Caki2 (cell line): ENCODE measurements at regions not wholly inside any gene's neighbourhood (a gene's known extent, or its start where the extent isn't known, plus 50 kb on each side); places are given as distances from the start of the nearest gene placed in this dataset.

ENCODE experiments used
- DNase-seq: peaks from one replicate; pipeline ENCODE4 v3.0.0-alpha.2; 2015; ENCODE audit warnings: low read depth
- in situ Hi-C: cut with HindIII; loops from 2 replicates; pipeline ENCODE4 v1.10.0; 2016; ENCODE audit warnings: low sequenced_read_pairs, low pct_unique_long_range_greater_than_20kb, mixed read lengths

DNA sequence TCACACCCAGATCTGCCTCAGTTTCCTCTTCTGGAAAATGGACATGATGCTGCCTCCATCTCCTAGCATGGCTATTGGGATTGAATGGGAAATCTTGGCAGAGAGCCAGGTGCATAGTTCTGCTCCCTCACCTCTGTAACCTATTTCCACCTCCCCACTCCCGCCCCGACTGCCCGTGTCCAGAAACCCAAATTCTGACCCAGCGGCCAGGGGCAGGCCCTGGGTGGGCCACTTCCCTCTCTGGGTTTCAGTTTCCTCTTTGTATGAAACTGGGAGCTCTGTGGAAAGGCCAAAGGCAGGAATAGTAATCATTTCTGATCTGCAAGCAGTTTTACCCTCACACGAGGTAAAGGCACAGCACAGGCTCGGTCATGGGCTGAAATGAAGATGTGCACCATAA is 74.1 kb upstream of the DUSP5 start:
- no peak for DNase-seq
- in situ Hi-C loops = no loop called here

- in situ Hi-C loops = no loop called here
- DNase-seq = no peak
Observed at GRCh38 chr10:110425684-110426293, 71.9 kb upstream of the DUSP5 start.

GRCh38 chr10:110426294-110427181 is 71.2 kb upstream of the DUSP5 start:
- in situ Hi-C loops = no loop called here

GRCh38 chr10:110429301-110429700 is 68.4 kb upstream of the DUSP5 start:
- DNase-seq = no peak
- in situ Hi-C loops = no loop called here

More at GRCh38 chr10:110426294-110427181, 71.2 kb upstream of the DUSP5 start:
- peak; percentile 99 for DNase-seq

DNA sequence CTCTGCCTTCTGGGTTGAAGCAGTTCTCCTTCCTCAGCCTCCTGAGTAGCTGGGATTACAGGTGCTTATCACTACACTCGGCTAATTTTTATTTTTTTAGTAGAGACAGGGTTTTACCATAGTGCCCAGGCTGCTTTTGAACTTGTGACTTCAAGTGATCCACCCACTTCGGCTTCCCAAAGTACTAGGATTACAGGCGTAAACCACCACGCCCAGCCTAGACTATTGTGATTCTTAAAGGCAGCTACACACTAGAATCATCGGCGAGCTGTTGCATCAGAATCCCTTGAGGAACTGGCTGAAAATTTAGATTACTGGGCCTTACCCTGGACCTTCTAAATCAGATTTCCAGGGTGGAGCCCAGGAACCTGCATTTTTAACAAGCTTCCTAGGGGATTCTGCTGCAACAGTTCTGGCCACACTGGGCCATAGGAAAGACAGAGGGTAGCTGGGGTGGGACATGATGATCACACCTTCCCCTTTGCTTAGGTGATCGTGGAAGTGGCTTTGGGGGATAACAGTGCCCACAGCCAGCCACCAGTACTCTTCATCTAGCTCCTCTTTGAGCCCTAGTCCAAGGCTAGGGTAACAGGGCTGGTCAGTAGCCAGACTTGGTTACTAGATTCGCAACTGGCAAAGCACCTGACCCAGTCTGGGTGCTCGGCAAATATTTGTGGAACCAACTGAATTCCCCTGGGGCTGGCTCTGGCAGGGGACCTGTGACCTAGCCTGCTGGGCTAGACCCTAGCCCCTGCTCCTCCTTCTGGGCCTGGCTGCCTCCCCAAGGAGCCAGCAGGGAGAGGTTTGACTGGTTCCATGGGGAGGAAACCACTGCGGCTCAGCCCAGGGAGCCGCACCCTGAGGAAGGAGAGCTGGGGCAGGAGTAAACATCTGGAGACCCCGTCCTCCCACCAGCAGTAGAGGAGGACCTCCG is 67.1 kb upstream of the DUSP5 start:
- in situ Hi-C loops = no loop called here
- DNase-seq = no peak

DNA sequence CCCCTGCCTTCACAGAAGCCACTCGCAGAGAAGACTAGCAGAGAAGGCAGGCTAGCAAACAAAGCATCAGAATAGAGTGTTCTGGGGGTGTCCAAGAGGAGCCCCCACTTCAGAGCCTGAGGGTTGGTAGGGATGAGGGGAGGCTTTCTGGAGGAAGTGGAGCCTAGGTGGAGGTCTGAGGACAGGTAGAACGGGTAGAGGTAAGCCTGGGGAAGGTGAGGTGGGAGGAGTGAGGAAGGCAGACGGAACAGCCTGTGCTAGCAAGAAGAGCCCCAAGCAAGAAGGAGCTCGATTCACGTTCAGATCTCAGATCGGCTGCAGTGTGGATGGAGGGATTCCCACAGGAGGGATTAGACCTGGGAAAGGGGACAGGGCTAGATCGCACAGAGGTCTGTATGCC is 66.0 kb upstream of the DUSP5 start:
- in situ Hi-C loops = no loop called here
- DNase-seq = no peak

GRCh38 chr10:110432084-110432483 is 65.6 kb upstream of the DUSP5 start:
- DNase-seq = no peak
- in situ Hi-C loops = no loop called here

- no peak for DNase-seq
- in situ Hi-C loops = no loop called here
Observed at GRCh38 chr10:110432814-110433565, 64.7 kb upstream of the DUSP5 start.

- in situ Hi-C loops = no loop called here
Observed at GRCh38 chr10:110433740-110434139, 64.0 kb upstream of the DUSP5 start.

DNA sequence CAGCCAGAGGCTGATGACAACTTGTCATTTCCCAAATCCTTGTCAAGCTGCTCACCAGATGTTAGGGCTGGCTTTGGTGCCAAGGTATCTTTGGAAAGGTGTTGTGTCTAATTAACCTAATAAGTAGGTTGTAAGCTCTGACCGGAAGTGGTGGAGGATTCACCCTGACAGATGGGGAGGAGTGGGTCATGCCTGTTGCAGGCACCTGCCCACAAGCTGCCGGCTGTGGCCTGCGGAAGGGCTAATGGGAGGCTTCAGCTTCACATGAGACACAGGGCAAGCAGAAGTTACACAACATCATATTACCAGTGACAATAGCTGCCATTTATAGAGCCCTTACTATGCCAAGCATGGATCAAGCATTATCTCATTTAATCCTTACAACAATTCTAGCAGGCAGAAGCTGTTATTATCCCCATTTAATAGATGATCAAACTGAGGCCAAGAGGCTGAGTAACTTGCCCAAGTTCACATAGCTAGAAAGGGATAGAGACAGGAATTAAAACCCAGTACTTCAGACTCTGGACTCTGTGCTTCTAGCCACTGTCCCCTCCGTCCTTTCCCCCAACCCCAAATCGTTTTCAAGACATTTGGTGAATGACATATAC is 63.1 kb upstream of the DUSP5 start:
- no peak for DNase-seq
- in situ Hi-C loops = no loop called here

More at GRCh38 chr10:110433740-110434139, 64.0 kb upstream of the DUSP5 start:
- no peak for DNase-seq

DNA sequence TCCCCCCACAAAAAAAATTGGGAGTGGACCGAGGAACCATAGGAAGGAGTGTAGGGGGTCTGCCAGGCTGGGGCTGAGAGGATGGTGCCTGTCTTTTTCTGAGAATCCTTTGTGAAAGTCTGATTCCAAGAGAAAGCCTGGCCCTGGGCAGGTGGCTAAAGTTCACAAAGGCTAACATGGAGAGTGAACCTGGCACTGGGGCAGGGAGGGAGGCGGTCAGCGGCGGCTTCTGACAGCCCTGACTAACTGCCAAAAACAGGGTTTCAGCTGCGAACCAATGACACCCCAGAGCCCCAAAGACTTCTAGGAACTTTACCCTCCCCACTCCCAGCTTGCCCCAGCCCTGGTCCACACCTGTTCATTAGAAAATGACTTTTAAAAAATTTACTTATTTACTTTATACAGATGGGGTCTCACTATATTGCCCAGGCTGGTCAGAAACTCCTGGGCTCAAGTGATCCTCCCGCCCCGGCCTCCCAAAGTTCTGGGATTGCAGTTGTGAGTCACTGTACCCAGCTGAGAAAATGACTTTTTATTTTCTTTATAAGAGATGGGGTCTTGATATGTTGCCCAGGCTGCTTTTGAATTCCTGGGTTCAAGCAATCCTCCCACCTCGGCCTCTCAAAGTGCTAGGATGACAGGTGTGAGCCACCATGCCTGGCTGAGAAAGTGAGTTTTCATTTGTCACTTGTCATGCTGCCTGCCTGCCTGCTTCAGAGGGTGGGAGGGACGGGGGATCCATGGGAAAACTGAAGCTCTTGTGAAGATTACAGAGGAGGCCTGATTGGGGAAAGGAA is 61.0 kb upstream of the DUSP5 start:
- no peak for DNase-seq

DNA sequence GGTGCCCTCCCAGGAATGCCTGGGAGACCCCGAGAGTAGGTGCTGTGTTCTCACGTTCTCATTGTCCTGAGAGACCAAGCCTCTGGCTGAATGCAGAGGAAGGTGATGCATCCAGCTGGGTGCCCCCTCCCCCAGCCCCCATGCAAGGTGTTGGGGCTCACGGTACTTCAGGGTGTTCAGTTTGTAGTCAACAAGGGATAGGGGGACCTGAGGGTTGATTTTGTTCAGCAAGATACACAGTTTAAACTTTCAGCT is 60.4 kb upstream of the DUSP5 start:
- no peak for DNase-seq
- in situ Hi-C loops = no loop called here

More for the DNA sequence above, 61.0 kb upstream of the DUSP5 start:
- in situ Hi-C loops = no loop called here

DNA sequence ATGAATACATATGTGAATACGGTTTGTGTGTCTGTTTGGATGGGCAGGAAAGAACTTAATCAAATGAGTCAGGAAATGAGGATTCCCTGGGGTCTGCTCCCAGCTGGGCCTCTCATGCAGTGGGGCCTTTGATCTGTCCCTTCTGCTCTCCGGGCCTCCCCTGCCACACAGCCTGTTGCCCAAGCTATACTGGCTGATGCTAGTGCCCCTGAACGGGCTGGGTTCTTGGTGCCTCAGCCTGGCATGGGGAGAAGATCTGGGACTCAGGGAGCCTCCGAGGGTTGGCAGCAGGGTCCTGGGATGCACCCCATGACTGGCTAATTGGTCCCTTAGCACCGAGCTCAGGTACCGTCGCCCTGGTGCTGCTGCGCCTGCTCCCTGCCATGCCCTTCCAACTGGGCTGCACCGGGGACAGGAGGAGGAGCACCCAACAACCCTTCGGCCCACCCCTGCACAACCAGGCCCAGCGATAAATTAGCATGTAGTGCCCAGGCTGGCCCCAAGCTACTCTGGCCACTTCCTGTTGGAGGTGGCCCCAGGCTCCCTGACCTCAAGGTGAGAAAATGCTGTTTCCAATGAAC is 59.9 kb upstream of the DUSP5 start:
- in situ Hi-C loops = no loop called here

DNA sequence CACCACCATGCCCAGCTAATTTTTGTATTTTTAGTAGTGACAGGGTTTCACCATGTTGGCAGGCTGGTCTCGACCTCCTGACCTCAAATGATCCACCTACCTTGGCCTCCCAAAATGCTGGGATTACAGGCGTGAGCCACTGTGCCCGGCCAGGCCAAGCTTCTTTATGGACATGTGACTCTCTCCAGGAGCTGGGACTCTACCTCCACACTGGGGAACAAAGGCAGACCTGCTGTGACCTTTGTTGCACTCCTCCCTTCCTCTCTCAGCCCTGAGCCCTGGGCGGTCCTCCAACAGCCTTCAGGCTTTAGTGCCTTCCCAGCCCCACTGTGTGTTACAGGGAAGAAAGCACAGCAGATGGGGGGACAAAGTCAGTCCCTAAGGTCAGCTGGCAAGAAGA is 55.0 kb upstream of the DUSP5 start:
- in situ Hi-C loops = loop anchor here (10.0 kb wide), 1 partner anchor 108 kb away; no protein-coding TSS in a partner anchor
- no peak for DNase-seq

More for the DNA sequence above, 59.9 kb upstream of the DUSP5 start:
- DNase-seq = no peak

DNA sequence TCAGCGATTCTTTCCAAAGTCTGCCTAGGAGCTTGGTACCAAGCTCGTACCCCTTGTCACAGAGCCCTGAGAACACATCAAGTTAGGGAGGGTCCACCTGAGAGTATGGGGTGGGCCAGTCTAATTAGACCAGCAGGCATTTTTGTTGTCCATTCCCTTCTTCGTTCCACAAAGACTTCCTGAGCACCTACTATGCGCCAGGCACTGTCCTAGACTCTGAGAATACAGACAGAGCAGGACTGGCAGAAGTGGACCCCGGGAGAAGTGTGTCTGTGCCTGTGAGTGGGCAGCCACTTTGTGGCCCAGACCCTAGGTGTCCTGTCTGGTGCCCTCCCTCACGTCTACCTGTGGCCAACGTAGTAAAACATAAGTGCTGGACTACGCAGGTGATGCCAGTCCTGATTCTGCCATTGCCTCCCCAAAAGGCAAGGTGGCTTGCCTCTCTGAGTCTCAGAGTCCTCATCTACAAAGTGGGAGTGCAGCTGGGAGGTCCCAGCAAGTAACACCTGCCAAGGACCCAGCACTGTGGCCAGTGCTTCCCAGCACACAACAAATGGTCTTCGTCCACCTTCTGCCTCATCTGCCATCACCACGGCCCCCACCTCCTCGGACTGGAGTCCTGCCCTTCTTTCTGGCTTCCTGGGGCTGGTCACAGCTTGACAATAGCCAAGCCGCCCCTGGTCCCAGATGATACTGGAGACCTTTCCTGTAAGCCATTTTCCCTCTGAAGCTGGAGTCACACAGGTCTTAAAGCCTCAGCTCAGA is 54.3 kb upstream of the DUSP5 start:
- DNase-seq = no peak
- in situ Hi-C loops = loop anchor here (10.0 kb wide), 1 partner anchor 109 kb away; no protein-coding TSS in a partner anchor

DNA sequence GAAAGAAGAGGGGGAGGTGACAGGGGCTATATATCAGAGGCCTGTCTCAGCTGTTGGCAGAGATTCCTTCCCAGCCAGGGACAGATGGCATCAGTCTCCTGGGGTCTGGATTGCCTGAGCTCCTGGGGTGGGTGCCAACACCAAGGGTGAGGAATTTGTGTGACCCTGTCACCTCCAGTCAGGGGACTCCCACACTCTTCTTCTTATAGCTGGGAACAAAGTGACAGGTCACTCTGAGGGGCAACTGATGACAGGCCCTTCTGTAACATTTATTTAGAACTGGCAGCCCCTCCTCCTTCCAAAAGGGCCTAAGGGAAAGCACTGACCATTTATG is 53.7 kb upstream of the DUSP5 start:
- in situ Hi-C loops = loop anchor here (10.0 kb wide), 1 partner anchor 109 kb away; no protein-coding TSS in a partner anchor
- no peak for DNase-seq
